Transverse colon (tissue), 1 donor: ENCODE measurements at regions not wholly inside any gene's neighbourhood (a gene's known extent, or its start where the extent isn't known, plus 50 kb on each side); places are given as distances from the start of the nearest gene placed in this dataset.

ENCODE experiments used
- EP300 ChIP-seq: sonication (generic); formaldehyde crosslinking; IDR thresholded peaks from one replicate; pipeline ENCODE4 v1.6.1; 2017; ENCODE audit warnings: antibody characterized with exemption, low read depth
- POLR2A ChIP-seq: fragments of 450-650 bp; IDR thresholded peaks from one replicate; pipeline ENCODE4 v1.6.1; 2016; ENCODE audit warnings: antibody characterized with exemption, mild to moderate bottlenecking, moderate library complexity

DNA sequence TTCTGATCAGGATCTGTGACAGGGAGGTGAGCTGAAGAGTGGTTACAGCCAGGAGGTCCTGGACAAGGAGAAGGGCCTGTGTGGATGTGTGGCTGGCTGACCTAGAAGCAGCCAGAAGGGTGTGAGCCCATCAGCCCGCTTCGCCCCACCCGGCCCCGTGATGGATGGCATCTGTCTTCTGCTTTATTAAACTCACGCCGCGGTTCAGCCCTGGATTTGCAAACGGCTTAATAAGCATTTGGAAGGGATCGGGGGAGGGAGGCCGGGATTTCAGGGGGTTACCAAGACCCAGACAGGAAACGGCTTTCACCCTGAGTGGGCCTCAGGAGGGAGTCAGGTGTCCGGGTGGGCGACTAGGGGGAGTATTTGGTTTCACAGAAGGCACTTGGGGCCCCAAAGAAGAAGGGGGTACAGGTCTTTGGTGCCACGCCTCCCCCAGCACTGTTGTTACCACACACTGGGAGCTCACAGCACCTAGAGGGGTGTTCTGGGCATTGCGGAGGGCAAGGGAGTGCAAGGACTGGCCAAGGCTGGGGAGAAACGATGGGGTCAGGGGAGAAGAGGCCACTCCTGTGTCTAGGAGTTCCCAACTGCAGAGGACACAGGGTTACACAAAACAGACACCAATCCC, 53.8 kb upstream of the FOXP4 start:
- TF ChIP-seq EP300 (no peak), POLR2A (no peak)
